ENCODE measurements at regions not wholly inside any gene's neighbourhood (a gene's known extent, or its start where the extent isn't known, plus 50 kb on each side); places are given as distances from the start of the nearest gene placed in this dataset.

DNA sequence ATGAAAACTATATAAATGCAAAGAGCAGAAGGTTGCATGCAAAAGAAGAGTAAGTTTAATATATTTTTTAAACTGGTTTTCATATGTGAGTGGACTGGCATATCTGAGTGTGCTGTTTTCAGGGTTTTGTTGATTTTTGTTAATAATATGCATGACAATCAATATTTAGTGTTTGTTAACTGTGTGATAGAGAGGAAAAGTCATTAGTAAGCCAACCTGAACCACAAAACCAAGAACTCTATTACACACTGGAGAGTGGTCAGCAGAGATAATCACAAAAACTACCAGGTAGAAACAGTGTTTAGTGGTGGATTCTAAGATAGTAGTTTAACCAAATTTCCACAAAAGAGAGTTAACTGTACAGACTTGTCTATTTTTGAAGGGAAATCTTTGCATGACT is 396.9 kb downstream of the GASK1B start:
- TF ChIP-seq RAD21 (IDR thresholded peaks at IDR 0.05; ENCODE audit: low read depth) (no peak), ZBTB7A (IDR thresholded peaks at IDR 0.05; ENCODE audit: low read depth) (no peak), TEAD4 (IDR thresholded peaks at IDR 0.05) (no peak), TCF12 (IDR thresholded peaks at IDR 0.05; ENCODE audit: low read depth) (no peak)

All from Ishikawa (cell line).